ENCODE measurements at regions not wholly inside any gene's neighbourhood (a gene's known extent, or its start where the extent isn't known, plus 50 kb on each side); places are given as distances from the start of the nearest gene placed in this dataset.

GRCh38 chr13:104634016-104634415 lies 1567.8 kb upstream of the SLC10A2 start:
- no peak for TF ChIP-seq CTCF (IDR thresholded peaks at IDR 0.05; ENCODE audit: low read length)
- TF ChIP-seq EZH2 (IDR thresholded peaks at IDR 0.05; ENCODE audit: borderline replicate concordance, low read length): no peak
